DOHH2 (cell line): ENCODE measurements at regions not wholly inside any gene's neighbourhood (a gene's known extent, or its start where the extent isn't known, plus 50 kb on each side); places are given as distances from the start of the nearest gene placed in this dataset.

ENCODE experiments used
- H3F3A ChIP-seq: fragments of 200-600 bp; sonication (generic), shearing (Covaris generic); 2 replicates; pipeline ENCODE4 v1.6.0; 2016; ENCODE audit warnings: antibody characterized with exemption, mild to moderate bottlenecking; ENCODE audit not compliant: control insufficient read depth, insufficient read depth
- H3K27ac ChIP-seq: fragments of 200-600 bp; sonication (generic); 2 replicates; pipeline ENCODE4 v1.5.1; 2014; ENCODE audit warnings: low read depth, mild to moderate bottlenecking, low read length, moderate library complexity
- H3K27me3 ChIP-seq: fragments of 200-600 bp; sonication (generic); 2 replicates; pipeline ENCODE4 v1.6.1; 2014; ENCODE audit warnings: mild to moderate bottlenecking, low read length, mixed read lengths; ENCODE audit not compliant: control insufficient read depth
- H3K36me3 ChIP-seq: fragments of 200-600 bp; sonication (generic); 2 replicates; pipeline ENCODE4 v1.6.1; 2014; ENCODE audit warnings: mild to moderate bottlenecking, low read length, moderate library complexity, mixed read lengths; ENCODE audit not compliant: control insufficient read depth
- H3K4me1 ChIP-seq: fragments of 200-600 bp; sonication (generic); 2 replicates; pipeline ENCODE4 v1.6.1; 2014; ENCODE audit warnings: mild to moderate bottlenecking, low read length, mixed read lengths; ENCODE audit not compliant: control insufficient read depth
- H3K4me2 ChIP-seq: fragments of 200-600 bp; sonication (generic); 2 replicates; pipeline ENCODE4 v1.6.0; 2014; ENCODE audit warnings: mild to moderate bottlenecking, low read length, moderate library complexity
- H3K4me3 ChIP-seq: fragments of 200-600 bp; sonication (generic); 2 replicates; pipeline ENCODE4 v1.5.1; 2014; ENCODE audit warnings: mild to moderate bottlenecking, low read length, mixed read lengths
- H3K79me2 ChIP-seq: fragments of 200-600 bp; sonication (generic); 2 replicates; pipeline ENCODE4 v1.6.1; 2014; ENCODE audit warnings: mild to moderate bottlenecking, low read length, mixed read lengths; ENCODE audit not compliant: control insufficient read depth
- H3K9me2 ChIP-seq: fragments of 200-600 bp; sonication (generic); replicated peaks from 2 replicates; pipeline ENCODE4 v1.6.1; 2014; ENCODE audit warnings: mild to moderate bottlenecking, low read length, mixed read lengths; ENCODE audit not compliant: control insufficient read depth
- H3K9me3 ChIP-seq: fragments of 200-600 bp; sonication (generic); 2 replicates; pipeline ENCODE4 v1.6.1; 2014; ENCODE audit warnings: antibody characterized with exemption, low read length, mixed read lengths; ENCODE audit not compliant: control insufficient read depth, insufficient read depth
- H4K20me1 ChIP-seq: fragments of 200-600 bp; sonication (generic); 2 replicates; pipeline ENCODE4 v1.6.0; 2014; ENCODE audit warnings: low read depth, mild to moderate bottlenecking, antibody characterized with exemption, low read length, moderate library complexity; ENCODE audit not compliant: control insufficient read depth, insufficient read depth
- CTCF ChIP-seq: fragments of 200-600 bp; sonication (generic); IDR thresholded peaks from one replicate; pipeline ENCODE4 v1.5.1; 2014; ENCODE audit warnings: antibody characterized with exemption, mild to moderate bottlenecking, low read depth, low read length; ENCODE audit not compliant: poor library complexity, severe bottlenecking
- EZH2phosphoT487 ChIP-seq: fragments of 200-600 bp; sonication (generic); IDR thresholded peaks from 2 replicates; pipeline ENCODE4 v1.6.1; 2017; ENCODE audit warnings: borderline replicate concordance, mild to moderate bottlenecking, antibody characterized with exemption, low read length, moderate library complexity, mixed read lengths

- H3K9me2 ChIP-seq, result no peaks in the 10 kb centered on the region
- H3K4me2 ChIP-seq, result no peak overlapping the region
- TF ChIP-seq EZH2phosphoT487, result no peak
- TF ChIP-seq CTCF, result no peak
- H4K20me1 ChIP-seq, result no peaks in the 10 kb centered on the region
- H3K27ac ChIP-seq, result no peak overlapping the region
- no peaks in the 10 kb centered on the region for H3K4me1 ChIP-seq
- no peaks in the 10 kb centered on the region for H3K27me3 ChIP-seq
- no peak overlapping the region for H3K4me3 ChIP-seq
- H3F3A ChIP-seq, result no peaks in the 10 kb centered on the region
- H3K36me3 ChIP-seq, result no peaks in the 10 kb centered on the region
- H3K9me3 ChIP-seq, result no peaks in the 10 kb centered on the region
- H3K79me2 ChIP-seq, result no peaks in the 10 kb centered on the region
Measured at GRCh38 chr13:107252021-107252420, 684.1 kb upstream of the ARGLU1 start.

- Histone ChIP-seq H3K4me1 (no peaks in the 10 kb centered on the region), H3K4me3 (no peak overlapping the region), H3K4me2 (no peak overlapping the region), H3F3A (no peaks in the 10 kb centered on the region), H4K20me1 (no peaks in the 10 kb centered on the region), H3K9me2 (no peaks in the 10 kb centered on the region), H3K27ac (no peak overlapping the region), H3K79me2 (no peaks in the 10 kb centered on the region), H3K36me3 (no peaks in the 10 kb centered on the region), H3K9me3 (no peaks in the 10 kb centered on the region), H3K27me3 (no peaks in the 10 kb centered on the region)
- TF ChIP-seq EZH2phosphoT487 (no peak), CTCF (no peak)
Measured at GRCh38 chr13:107251341-107251740, 683.4 kb upstream of the ARGLU1 start.

GRCh38 chr13:107250628-107251027 is 682.7 kb upstream of the ARGLU1 start:
- no peak overlapping the region for H3K4me3 ChIP-seq
- no peak overlapping the region for H3K27ac ChIP-seq
- H4K20me1 ChIP-seq, result no peaks in the 10 kb centered on the region
- no peaks in the 10 kb centered on the region for H3F3A ChIP-seq
- H3K27me3 ChIP-seq, result no peaks in the 10 kb centered on the region
- no peaks in the 10 kb centered on the region for H3K9me3 ChIP-seq
- no peaks in the 10 kb centered on the region for H3K9me2 ChIP-seq
- no peaks in the 10 kb centered on the region for H3K4me1 ChIP-seq
- H3K4me2 ChIP-seq, result no peak overlapping the region
- TF ChIP-seq EZH2phosphoT487, result no peak
- TF ChIP-seq CTCF, result no peak
- H3K79me2 ChIP-seq, result no peaks in the 10 kb centered on the region
- no peaks in the 10 kb centered on the region for H3K36me3 ChIP-seq

GRCh38 chr13:107244241-107244640 is 676.3 kb upstream of the ARGLU1 start:
- no peaks in the 10 kb centered on the region for H3K9me3 ChIP-seq
- TF ChIP-seq CTCF (no peak), EZH2phosphoT487 (no peak)
- H3F3A ChIP-seq, result no peaks in the 10 kb centered on the region
- no peaks in the 10 kb centered on the region for H3K4me1 ChIP-seq
- H3K36me3 ChIP-seq, result no peaks in the 10 kb centered on the region
- H3K4me2 ChIP-seq, result no peak overlapping the region
- H3K79me2 ChIP-seq, result no peaks in the 10 kb centered on the region
- no peak overlapping the region for H3K4me3 ChIP-seq
- no peak overlapping the region for H3K27ac ChIP-seq
- H3K9me2 ChIP-seq, result no peaks in the 10 kb centered on the region
- H3K27me3 ChIP-seq, result no peaks in the 10 kb centered on the region
- H4K20me1 ChIP-seq, result no peaks in the 10 kb centered on the region
